ENCODE measurements at regions not wholly inside any gene's neighbourhood (a gene's known extent, or its start where the extent isn't known, plus 50 kb on each side); places are given as distances from the start of the nearest gene placed in this dataset.

GRCh38 chr2:212695426-212695825 lies 156.8 kb upstream of the ERBB4 start:
- no peak for TF ChIP-seq CTCF (conservative IDR thresholded peaks at IDR 0.05; ENCODE audit: low read length)
- no peak for TF ChIP-seq EZH2phosphoT487 (IDR thresholded peaks at IDR 0.05; ENCODE audit: borderline replicate concordance)
